Pancreas (tissue), 10 donors: ENCODE measurements at regions not wholly inside any gene's neighbourhood (a gene's known extent, or its start where the extent isn't known, plus 50 kb on each side); places are given as distances from the start of the nearest gene placed in this dataset.

Experiments
- ATAC-seq, 4 donors: fragments of 200-7000 bp; cut with Tn5 transposase; one replicate each; pipeline versions ENCODE4 v1.8.0 to v1.9.1; 2020; ENCODE audit warnings: mild to moderate bottlenecking in 4 of 4, moderate library complexity in 4 of 4
- DNase-seq, 6 donors: peaks; one replicate each; pipeline ENCODE4 v3.0.0-alpha.2; 2020
- FAIRE-seq: peaks from 2 replicates; lab custom pipeline; 2012; peaks lifted over from hg19 to GRCh38; lab: Jason Lieb, UNC
- H3K27ac ChIP-seq, 4 donors: fragments of 200-600 bp; sonication (generic); 1 replicate in 3 of 4; 2 replicates in 1 of 4; pipeline versions ENCODE4 v1.5.0 to v1.8.0; 2020
- H3K27me3 ChIP-seq, 4 donors: fragments of 200-600 bp; one replicate each; pipeline ENCODE4 v1.8.0; 2021
- H3K36me3 ChIP-seq, 3 donors: fragments of 200-600 bp; sonication (generic) in 1 of 3; one replicate each; pipeline versions ENCODE4 v1.5.0 to v1.8.0; 2020 to 2021
- H3K4me1 ChIP-seq, 3 donors: fragments of 200-600 bp; one replicate each; pipeline ENCODE4 v1.8.0; 2021
- H3K4me3 ChIP-seq, 4 donors: fragments of 200-600 bp; sonication (generic) in 2 of 4; one replicate each; pipeline versions ENCODE4 v1.5.0 to v1.8.0; 2020 to 2021
- H3K9me3 ChIP-seq, 4 donors: fragments of 200-600 bp; one replicate each; pipeline ENCODE4 v1.8.0; 2021
- WGBS, 2 donors: extraction: QIAGEN DNeasy Blood & Tissue Kit; methylation state at CpG; one replicate each; pipeline ENCODE4 v1.1.7; 2013; 5-methylcytosine and 5-hydroxymethylcytosine counted together
- intact Hi-C, 3 donors: fragments of 100-400 bp; cut with DNase I; formaldehyde crosslinking; loops; one replicate each; pipeline versions ENCODE4 v1.11.1 to v1.14.2; 2022
- TF ChIP-seq, protein P1 (sequence below), 4 donors: fragments of 200-600 bp; sonication (generic) in 3 of 4; IDR thresholded peaks; one replicate each; pipeline versions ENCODE4 v1.5.0 to v1.8.0; 2021; ENCODE audit warnings: antibody characterized with exemption in 4 of 4
- donor health status: healthy with polysubstance abuse.
- donor health status: DM: no; HTN: no; CAD: no; lungs with moderate emphysema.
- donor health status: DM: no; HTN: no; CAD: no.
- donor health status: control.
- donor health status: control.
- donor health status: Bipolar disorder and iron deficiency.
- donor health status: DM: yes; HTN: yes; CAD: no.
- donor health status: DM: no; HTN: no; CAD: no.
- donor health status: DM: no; HTN: no; CAD: no.
- donor health status: DM: yes; HTN: yes; CAD: no.

DNA sequence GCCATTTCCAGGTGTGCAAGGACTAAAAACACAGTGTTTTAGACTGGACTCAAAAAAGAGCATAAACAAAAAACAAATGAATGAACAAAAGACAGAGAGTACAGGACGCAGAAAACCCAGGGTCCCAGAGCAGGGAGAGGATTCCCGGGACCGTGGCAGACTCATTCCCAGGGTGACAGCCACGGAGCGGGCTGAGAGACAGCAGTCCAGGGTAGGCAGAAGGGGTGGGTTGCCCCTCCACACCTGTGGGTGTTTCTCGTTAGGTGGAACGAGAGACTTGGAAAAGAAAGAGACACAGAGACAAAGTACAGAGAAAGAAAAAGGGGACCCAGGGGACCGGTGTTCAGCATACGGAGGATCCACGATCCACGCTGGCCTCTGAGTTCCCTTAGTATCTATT is 273.4 kb downstream of the EIPR1 start:
- intact Hi-C loops, result no loop called here
- Histone ChIP-seq H3K9me3 (no peaks in the 10 kb centered on the region), H3K36me3 (no peaks in the 10 kb centered on the region), H3K27ac (no peak overlapping the region), H3K27me3 (no peaks in the 10 kb centered on the region), H3K4me1 (no peaks in the 10 kb centered on the region), H3K4me3 (no peak overlapping the region)
- TF ChIP-seq, protein P1, sequence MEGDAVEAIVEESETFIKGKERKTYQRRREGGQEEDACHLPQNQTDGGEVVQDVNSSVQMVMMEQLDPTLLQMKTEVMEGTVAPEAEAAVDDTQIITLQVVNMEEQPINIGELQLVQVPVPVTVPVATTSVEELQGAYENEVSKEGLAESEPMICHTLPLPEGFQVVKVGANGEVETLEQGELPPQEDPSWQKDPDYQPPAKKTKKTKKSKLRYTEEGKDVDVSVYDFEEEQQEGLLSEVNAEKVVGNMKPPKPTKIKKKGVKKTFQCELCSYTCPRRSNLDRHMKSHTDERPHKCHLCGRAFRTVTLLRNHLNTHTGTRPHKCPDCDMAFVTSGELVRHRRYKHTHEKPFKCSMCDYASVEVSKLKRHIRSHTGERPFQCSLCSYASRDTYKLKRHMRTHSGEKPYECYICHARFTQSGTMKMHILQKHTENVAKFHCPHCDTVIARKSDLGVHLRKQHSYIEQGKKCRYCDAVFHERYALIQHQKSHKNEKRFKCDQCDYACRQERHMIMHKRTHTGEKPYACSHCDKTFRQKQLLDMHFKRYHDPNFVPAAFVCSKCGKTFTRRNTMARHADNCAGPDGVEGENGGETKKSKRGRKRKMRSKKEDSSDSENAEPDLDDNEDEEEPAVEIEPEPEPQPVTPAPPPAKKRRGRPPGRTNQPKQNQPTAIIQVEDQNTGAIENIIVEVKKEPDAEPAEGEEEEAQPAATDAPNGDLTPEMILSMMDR (IDR thresholded peaks at IDR 0.05), result no peak
- no peak for FAIRE-seq
- DNase-seq, result no peak
- 79 to 82% methylated on average over 11 of the region's 11 CpGs for WGBS, 2 donors
- ATAC-seq, result no peak

DNA sequence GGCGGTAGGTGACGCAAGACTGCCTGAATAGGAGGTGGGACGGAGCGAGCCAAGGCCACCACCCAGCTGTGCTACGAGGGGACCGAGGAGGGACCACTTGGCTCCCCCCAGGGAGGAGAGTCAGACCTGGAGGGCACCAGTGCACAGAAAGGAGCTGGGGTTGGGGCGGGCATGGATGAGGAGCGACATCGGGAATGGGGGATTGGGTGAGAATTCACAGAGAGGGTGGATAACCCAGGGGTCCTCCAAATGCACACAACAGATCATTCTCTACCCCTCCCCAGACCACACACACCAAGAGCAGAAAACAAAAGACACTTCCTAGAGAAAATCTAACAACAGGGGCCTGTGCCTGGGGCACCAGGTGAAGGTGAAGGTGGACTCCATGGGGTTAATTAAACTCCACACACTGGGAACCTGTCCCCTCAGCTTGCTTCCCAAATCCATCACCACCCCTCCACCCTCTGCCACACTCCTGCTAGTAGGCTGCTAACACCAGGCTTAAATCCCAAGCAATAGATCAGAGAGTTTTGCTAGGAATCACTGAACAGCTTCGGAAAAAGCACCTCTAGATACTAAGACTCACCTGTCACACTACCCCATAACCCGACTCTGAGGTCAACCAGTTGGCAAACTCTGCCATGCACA is 274.6 kb downstream of the EIPR1 start:
- intact Hi-C loops, result no loop called here
- Histone ChIP-seq H3K27me3 (no peaks in the 10 kb centered on the region), H3K36me3 (no peaks in the 10 kb centered on the region), H3K9me3 (no peaks in the 10 kb centered on the region), H3K27ac (no peak overlapping the region), H3K4me3 (no peak overlapping the region), H3K4me1 (no peaks in the 10 kb centered on the region)
- ATAC-seq, result no peak
- 76 to 84% methylated on average over 11 of the region's 11 CpGs for WGBS, 2 donors
- no peak for FAIRE-seq
- no peak for DNase-seq
- TF ChIP-seq, protein P1 (IDR thresholded peaks at IDR 0.05), result no peak

DNA sequence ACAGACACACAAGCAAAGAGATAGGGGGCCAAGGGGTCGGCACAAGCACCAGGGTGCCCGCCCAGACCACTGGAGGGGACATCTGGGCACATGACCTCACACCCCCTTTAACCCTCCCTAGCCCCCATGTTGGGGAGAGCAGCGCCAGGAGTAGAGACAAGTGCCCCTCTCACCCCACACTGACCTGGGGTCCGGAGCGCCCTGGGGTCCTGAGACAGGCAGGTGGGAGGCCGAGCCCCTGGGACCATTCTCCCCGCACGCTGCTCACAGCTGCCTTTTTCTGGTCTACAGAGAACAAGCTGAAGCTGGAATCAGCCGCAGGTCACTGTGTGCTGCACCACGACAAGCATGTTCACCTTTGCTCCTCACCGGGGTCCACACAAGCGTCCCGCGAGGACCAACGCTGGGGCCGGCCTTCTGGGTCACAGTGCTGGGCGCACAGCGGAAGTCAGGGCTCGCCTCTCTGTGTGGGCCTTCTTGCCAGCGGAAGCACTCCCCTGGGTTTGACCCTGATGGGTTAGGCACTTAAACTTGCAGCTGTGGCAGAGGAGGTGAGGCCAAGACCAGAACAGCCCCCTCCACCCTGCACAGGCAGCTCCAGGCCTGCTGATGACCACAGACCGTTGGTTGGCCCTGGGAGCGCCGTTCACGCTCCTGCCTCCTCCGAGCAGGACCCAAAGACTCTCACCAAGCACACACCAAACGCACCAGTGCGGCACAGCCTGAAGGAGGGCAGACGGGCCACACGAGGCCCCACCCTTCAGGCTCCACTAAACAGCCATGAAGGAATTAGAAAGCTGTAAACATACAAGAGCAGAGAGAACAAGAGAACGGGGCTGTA is 275.3 kb downstream of the EIPR1 start:
- no peak overlapping the region for H3K4me3 ChIP-seq
- FAIRE-seq (no peak), DNase-seq (no peak), ATAC-seq (no peak)
- no peak overlapping the region for H3K27ac ChIP-seq
- TF ChIP-seq, protein P1 (IDR thresholded peaks at IDR 0.05), result no peak
- H3K27me3 ChIP-seq, result no peaks in the 10 kb centered on the region
- H3K36me3 ChIP-seq, result no peaks in the 10 kb centered on the region
- 78 to 89% methylated on average over 29 to 30 of the region's 30 CpGs for WGBS, 2 donors
- H3K4me1 ChIP-seq, result no peaks in the 10 kb centered on the region
- intact Hi-C loops, result no loop called here
- no peaks in the 10 kb centered on the region for H3K9me3 ChIP-seq

DNA sequence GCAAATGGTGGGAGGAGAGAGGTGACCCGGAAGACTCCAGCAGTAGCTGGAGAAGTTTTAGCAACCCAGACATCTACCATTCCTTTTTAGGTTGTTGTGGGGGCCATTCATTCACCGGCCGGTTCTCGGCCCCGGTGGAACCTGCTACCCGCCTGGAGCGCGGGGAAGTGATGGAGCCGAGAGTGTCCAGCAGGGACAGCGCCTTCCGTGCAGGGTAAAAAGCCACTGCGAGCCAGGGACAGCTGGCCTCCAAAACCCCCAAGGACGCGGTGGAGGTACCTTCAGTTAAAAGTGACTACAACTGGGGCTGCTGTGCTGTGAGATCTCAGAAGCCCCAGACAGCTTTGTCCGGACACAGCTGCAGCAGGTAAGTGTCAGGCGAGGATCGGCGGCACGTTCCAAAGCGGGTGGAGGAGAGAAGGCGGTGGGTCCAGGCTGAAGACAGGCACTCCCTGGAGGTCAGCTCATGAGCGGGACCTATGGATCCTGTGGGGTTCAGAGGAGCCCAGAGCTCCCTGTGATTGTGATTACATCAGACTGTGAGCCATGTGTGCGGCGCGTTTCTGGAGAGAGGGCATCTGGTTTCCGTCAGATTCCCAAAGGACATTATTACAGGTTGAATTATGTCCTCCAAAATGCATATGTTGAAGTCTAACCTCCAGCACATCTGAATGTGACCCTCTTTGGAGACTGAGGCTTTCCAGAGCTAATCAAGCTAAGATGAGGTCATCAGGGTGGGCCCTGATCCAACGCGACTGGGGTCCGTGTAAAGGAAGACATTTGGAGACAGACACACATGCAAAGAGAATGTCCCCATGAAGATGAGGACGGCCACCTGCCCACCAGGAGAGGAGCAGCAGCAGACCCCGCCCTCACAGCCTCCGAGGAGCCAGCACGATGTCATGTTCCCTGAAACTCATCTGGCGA is 276.3 kb downstream of the EIPR1 start:
- no peak for ATAC-seq

More for the DNA sequence above, 276.3 kb downstream of the EIPR1 start:
- no peaks in the 10 kb centered on the region for H3K9me3 ChIP-seq
- no peak overlapping the region for H3K4me3 ChIP-seq
- no peaks in the 10 kb centered on the region for H3K36me3 ChIP-seq
- no peaks in the 10 kb centered on the region for H3K4me1 ChIP-seq
- H3K27me3 ChIP-seq, result no peaks in the 10 kb centered on the region
- intact Hi-C loops, result no loop called here
- TF ChIP-seq, protein P1 (IDR thresholded peaks at IDR 0.05), result no peak
- WGBS, 2 donors, result 80% methylated on average over 33 to 34 of the region's 34 CpGs
- FAIRE-seq, result no peak
- DNase-seq, result no peak
- H3K27ac ChIP-seq, result no peak overlapping the region
